Ramos (cell line): ENCODE measurements at regions not wholly inside any gene's neighbourhood (a gene's known extent, or its start where the extent isn't known, plus 50 kb on each side); places are given as distances from the start of the nearest gene placed in this dataset.

ENCODE experiments used
- in situ Hi-C: fragments of 300-500 bp; cut with MboI; formaldehyde crosslinking; loops from one replicate; pipeline ENCODE4 v1.14.3; 2022; ENCODE audit warnings: low sequenced_read_pairs; ENCODE audit not compliant: unreplicated experiment

DNA sequence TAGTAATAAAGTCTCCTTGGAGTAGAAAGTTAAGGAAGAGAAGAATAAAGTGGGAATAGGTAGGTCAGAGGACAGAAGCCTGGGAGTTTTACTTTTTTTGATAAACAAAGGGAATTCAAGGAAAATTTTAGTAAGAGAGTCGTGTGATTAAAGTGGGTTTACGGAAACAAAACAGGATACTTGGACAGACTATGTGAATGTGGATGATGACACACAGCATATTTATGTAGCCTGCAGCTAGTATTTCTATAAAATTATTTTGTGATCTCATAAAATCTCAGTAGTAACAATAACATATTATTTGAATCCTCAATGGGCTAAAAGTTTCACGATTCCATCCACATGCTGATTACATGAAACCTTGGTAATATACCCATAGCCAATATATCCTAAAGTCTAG lies 450.7 kb upstream of the PIK3C3 start:
- in situ Hi-C loops: no loop called here

DNA sequence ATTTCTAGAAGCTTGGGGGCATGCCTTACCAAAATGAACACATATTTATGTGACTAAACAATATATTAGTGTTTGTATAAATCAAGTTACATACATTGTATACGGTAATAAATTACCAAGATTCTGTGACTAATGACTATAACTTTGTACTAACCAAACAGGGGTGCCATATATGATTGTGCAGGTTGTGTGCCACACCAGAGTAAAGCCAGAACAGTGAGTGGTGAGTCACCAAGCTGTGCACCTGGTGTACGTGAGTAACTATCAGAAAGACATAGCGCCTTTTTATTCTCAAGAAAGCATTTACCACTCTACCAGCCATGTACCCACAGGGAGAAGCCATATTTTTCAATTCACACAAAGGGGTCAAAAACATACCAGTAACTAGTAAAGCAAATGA lies 453.2 kb upstream of the PIK3C3 start:
- in situ Hi-C loops: no loop called here

DNA sequence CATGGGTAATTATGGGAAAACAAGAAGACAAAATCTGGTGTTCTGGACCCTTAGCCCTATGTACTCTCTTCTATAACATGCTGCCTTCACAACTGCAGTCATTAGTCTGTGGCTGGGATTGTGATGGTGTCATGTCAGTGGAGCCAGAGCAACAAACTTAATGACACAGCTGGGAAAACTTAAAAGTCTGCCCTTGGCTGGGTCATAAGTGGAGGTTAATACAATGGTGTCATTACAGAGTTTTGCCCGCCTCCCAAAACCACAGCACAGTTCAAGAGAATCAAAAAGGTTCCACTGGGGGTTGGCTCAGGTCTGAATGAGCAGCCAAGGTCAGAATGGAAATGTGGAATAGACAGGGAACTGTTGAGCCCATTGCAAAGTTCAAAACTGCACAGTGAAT lies 455.7 kb upstream of the PIK3C3 start:
- in situ Hi-C loops: no loop called here

DNA sequence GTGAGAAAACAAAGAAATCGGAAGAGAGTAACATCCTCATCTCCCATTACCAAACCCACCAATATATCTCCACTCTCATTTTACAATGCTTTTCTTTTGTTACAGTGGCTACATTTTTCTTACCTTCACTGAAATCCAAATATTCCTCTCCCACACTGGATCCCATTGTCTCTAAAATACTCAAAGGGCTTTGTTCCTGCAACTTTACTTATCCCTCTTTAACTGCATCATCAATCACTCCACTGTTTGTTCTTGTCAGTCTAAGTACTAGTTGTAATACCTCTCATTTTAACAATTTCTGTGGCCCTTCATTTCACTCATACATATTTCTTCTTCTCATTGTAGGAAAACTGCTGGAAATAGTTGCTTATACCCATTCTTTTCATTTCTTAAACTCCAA lies 464.2 kb upstream of the PIK3C3 start:
- in situ Hi-C loops: no loop called here

DNA sequence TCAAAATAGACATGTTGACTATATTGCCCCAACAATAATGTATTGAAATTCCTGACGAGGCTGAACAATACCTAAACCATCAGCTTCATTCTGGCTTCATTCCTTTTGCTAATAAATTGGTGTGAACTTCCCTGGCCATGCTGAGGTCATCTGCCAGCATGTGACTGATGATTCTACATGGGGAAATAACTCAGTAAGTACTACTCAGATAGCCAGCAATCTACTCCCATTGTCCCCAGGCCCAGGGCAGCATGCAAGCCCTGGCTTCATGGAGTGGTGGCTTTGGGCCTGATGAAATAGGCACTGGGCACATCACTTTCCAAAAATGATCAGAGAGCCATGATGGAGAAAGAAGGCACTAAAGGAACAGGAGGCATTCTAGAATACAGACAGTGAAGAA lies 468.5 kb upstream of the PIK3C3 start:
- in situ Hi-C loops: no loop called here

DNA sequence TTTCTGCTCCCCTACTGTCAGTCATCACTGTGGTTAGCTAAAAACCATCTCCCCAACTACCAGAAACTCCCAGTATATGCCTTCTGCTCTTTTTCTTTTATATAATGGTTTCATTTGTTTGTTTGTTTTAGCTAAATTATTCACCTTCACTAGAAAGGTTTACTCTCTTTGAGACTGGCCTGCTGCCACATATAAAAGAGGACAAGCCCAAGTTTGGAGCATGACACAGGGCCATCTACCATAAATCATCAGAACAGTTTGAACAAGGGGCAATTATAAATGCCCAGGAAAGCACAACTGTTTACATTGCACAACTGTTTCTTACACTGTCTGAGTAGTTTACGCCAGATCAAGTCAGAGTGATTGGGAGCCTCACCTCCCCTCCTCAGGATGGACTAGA lies 471.0 kb upstream of the PIK3C3 start:
- in situ Hi-C loops: no loop called here

DNA sequence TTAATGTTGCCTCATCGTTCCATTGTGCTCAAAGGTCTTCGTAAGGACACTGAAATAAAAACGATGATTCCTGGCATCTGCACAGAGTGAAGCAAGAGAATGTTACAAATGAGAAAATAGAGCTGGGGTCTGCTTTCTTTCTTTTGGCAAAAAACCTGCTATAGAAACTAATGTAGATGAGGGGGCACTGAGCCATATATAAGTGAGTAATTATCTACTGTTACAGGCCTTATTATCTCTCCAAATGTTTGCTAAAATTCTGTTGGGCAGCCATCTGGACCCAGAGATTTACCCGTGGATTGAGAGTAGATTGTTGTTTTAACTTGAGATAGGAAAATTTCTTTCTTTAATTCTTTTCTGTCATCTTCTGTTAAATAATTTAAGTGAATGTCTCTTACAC lies 472.5 kb upstream of the PIK3C3 start:
- in situ Hi-C loops: no loop called here

DNA sequence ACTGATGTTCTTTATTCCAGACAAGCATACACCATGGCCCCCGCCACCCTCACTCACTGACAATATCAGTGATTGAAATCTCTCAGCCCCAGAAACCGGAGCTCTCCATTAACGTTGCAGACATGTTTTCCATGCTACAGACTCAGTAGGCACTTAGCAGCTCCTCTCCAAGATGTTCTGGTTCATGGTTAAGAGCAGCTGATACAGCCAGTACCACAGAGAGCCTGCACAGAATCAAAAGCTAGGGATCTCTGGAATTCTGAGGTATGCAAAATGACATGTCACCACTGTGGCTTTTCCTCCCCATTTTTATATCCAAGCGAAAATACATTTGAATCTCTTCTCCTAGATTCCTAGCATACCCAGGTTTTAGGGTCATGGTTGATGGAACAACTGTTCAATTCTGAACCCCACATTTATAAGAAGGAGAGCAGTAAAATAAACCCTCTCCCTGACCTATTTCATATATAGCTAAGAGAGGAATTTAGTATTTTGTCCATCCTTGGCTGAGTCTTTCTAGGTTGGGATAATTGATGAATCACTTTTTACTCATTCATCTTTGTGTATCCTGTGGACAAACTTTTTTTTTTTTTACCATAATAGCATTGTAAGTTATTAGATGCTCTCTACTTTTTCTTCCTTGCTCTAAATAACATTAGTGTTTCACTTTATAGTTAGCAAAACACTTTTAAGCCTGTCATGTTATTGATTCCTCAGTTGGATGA lies 488.4 kb upstream of the PIK3C3 start:
- in situ Hi-C loops: no loop called here

DNA sequence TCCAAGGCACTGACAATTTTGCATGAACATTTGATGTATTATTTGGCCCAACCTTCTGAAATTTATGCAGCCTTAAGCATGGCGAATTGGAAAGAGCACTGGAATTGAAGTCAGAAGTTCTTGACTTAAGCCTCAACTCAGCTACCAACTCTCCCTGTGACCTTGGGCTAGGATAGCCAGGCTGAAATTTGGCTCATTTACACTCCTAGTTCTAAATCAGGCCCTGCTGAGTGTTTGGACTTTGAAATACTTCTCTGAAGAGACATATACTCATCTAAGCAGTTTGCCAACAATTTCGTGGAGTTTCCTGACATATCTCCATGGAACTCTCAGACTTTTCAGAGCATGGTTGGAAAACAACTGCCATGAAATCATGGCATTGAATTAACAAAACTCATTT lies 489.6 kb upstream of the PIK3C3 start:
- in situ Hi-C loops: no loop called here

DNA sequence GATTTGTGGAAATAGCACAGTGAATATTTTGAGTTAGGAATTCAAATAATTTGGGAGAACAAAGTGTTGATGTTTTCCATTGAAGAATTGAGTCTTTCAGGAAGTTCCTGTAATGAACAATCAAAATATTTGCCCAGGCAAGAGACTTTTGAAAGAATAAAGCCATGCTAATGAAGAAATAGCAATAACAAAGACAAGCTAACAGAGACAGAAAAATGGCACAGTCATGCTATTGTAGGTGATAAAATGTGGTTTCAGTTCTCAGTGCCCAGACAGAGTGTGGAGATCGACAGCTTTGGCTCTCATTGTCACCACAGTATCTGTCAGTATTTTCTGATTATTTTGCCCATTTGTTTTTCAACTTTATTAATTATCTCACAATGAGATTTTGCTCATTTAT lies 490.8 kb upstream of the PIK3C3 start:
- in situ Hi-C loops: no loop called here

DNA sequence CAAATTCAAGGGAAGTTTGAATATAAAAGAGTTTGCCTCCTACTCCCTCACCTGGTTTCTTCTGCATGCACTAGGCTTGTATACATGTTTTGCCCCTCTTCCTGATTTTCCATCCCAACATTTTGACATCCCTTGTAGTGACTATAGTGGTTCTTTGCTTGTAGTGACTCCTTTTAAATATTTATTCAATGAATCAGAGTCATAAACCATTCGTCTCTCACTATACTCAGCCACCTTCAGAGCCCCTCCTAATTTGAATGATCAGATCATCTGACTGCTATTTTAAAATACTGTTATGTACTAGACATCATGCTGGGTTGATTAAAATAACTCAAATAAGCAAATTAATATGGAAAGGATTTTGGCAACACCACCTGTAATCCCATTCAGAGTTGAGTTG lies 492.1 kb upstream of the PIK3C3 start:
- in situ Hi-C loops: no loop called here

DNA sequence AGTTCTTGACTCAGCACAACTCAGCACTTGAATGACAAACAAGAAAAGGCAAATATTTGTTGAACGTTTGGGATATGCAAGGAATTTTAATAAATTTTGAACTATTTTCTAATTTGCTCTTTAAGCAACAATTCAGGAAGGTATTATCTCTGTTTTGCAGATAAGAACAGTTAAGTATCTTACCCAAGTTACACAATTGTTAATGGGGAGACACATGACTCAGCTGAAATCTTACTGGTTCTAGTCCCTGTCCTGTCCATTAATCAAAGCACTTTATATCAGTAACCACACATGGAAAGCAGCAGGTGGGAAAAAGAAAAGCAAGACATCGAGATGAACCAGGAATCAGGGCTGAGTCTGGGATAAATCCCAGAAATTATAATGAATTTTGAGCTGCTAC lies 493.9 kb upstream of the PIK3C3 start:
- in situ Hi-C loops: no loop called here

DNA sequence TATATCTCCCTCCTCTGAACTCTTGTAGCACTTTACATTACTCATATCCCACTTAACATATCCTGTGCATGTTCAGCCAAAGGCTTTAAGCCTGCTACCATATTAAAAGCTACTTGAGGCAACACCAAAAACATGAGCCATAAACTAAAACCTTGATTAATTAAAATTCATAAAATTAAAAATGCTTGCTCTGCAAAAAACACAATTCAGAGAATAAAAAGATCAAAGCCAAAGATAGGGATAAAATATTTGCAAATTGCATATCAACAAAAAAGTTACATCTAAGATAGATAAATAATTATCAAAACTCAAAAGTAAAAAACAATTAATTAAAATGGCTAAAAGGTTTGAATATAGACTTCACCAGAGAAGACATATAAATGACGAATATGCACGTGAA lies 495.4 kb upstream of the PIK3C3 start:
- in situ Hi-C loops: no loop called here

DNA sequence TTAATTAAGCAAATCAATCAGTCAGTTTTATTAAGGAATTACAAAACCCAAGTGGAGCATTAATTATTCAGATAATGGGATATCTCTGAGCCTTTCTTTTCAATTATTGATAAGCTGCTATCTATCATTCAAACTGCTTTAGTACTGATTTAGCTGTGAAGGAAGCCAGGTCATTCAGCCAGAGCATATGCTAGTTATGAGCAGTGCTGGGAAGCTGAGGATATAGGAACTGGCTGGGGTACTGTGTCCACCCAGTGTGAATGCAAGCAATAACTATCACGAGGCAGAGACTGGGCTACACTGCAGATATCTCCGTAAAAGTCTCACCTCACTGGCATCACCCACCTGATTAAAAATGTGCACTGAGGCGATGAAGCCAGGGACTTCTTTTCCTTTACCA lies 496.7 kb upstream of the PIK3C3 start:
- in situ Hi-C loops: no loop called here

DNA sequence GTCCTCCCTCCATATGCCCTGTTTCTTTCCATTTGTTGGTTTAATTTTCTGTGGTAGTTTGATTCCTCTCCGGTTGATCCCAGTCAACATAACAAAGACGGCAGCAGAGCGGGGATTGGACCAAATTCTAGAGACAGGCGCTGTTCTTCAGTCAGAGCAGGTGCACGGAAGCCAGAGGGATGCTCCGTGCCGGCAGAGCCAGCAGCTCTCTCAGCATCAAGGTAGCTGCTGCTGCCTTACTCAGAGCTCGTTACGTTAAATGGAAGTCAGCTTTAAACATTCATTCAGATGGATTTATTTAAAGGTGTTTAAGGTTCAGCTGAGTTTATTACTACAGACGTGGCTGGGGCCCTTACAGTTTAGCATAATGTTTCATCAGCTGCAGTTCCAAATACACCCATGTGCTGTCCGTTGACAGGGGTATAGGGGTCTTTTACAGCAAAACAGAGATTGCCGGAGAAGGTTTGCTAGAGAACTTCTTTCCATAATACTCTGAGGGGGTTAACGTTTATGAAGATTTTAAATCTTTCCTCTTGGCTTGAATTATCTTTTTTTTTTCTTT lies 497.2 kb upstream of the PIK3C3 start:
- in situ Hi-C loops: no loop called here

DNA sequence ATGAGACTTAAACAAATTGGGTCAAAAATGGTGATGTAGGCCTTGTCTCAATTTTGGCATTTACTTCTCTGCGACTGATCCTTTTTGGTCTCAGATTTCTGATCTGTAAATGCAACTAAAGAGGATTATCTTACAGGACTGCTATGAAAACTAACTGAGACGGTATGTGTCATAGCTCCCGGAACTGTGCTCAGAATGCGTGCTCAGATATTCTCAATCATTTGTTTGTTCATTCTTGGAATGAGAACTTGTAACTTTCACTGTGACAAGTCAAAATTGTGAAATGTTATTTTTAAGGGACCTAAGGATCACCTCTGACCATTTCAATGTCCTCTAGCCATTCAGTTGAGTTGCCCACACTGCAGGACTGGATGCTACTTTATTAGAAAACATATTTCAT lies 498.2 kb upstream of the PIK3C3 start:
- in situ Hi-C loops: no loop called here

DNA sequence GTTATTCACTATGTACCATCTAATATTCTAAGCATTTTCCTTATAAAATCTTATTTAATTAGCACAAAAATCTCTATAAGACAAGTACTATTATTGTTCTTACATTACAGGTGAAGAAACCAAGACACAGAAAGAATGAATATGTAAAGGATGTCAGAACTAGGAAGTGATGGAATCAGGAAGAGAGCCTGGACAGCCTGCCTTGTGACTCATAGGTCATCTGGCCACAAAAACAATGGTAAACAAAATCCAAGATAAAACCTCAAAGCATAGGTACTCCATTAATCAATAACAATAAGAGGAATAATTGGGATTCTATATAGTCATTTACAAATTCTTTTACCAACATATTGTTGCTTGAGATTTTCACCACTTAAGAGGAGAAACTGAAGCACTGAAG lies 505.4 kb upstream of the PIK3C3 start:
- in situ Hi-C loops: no loop called here

DNA sequence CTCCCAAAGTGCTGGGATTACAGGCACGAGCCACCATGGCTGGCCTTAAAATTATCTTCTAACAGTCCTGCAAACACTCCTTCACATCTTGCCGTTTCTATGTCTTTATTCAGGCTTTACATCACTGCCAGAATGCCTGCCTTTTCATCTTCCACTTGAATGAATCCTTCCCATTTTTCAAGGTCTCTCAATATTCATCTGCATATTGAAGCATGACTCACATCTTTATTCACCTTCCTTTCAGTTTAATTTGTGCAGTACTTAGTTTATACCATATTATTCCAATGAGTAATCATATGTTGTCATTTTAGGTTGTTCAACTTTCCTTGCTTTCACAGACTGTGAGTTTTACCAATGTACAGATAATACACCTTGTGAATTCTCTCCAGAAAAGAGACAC lies 510.1 kb upstream of the PIK3C3 start:
- in situ Hi-C loops: no loop called here

DNA sequence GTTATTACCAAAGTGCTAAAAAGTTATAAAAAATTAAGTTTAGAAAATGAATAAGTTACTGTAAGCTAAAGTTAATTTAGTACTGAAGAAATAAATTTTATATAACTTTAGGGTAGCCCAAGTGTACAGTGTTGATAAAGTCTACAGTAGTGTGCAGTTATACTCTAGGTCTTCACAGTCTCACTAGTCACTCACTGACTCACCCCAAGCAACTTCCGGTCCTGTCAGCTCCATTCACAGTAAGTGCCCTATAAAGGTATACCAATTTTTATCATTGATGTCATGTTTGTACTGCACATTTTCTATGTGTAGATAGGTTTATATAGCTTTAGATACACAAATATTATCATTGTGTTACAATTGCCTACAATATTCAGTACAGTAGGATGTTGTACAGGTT lies 518.3 kb upstream of the PIK3C3 start:
- in situ Hi-C loops: no loop called here

DNA sequence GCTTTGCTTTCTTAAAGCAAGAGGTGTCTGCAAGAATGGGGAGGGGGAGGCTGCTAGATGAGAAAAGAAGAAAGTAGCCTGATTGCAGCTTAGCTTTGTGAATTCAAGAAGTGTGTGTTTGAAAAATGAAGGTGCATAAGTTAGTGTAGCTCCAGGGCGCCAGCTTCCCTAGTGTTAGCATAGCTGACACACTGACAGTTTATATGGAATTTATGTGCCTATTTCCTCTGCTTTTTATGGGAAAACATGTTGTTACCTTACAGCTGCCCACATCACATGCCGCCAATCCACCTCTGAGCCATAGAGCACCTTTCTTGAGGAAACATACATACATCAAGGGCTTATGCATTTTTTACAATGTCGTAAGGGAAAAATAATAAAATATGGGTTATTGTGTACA lies 536.4 kb upstream of the PIK3C3 start:
- in situ Hi-C loops: no loop called here

DNA sequence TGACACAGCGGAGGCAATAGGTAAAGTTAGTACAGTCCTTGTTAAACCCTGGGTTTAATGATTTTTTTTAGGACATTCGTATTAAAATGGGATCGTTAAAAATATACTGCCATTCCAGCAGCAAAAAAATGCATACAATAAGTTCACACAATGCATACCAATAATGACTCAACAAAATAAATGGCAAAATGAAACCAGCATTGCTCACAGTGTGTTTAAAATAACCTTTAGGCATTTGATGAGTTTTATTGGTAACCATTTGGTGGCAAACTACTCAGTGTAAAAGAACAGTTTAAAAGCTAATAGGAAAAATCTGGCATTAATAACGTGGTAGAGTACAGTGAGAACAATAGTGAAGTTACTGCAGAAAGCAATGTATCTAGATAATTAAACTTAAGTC lies 539.0 kb upstream of the PIK3C3 start:
- in situ Hi-C loops: no loop called here

DNA sequence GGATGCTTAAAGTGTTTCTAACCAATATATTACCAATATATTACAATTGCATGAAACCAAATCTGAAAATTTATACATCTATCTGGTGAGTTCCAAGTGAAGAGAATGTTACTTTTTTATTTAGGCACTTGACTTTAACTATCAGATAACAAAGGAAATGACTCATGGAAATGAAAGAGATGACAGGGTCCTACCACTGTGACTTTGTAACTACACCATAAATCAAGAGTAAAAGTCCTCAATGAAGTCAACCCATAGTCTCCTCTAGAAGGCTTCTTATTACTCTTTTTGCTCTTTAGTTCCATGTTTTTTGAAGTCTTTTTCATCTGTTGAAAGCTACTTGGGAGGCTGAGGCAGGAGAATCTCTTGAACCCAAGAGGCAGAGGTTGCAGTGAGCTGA lies 545.0 kb upstream of the PIK3C3 start:
- in situ Hi-C loops: no loop called here

DNA sequence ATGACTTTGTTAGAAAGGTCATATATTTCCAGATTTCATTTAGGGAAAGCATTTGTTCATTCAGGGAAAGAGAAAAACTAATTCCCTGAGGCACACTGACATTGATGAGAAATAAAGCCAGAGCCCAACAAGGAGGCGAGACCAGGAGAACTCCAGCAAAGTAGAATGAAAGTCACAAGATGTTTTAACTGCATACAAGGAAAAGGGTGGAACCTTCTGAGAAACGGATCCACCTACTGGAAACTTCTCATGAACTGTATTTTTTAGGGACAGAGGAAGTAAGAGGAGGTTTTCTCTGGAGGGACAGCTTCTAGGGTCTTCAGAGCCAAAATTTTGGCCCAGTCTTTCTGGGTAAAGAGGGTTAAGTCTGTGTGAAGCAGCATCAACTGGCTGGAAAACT lies 548.2 kb upstream of the PIK3C3 start:
- in situ Hi-C loops: no loop called here
